ENCODE measurements at regions not wholly inside any gene's neighbourhood (a gene's known extent, or its start where the extent isn't known, plus 50 kb on each side); places are given as distances from the start of the nearest gene placed in this dataset.

DNA sequence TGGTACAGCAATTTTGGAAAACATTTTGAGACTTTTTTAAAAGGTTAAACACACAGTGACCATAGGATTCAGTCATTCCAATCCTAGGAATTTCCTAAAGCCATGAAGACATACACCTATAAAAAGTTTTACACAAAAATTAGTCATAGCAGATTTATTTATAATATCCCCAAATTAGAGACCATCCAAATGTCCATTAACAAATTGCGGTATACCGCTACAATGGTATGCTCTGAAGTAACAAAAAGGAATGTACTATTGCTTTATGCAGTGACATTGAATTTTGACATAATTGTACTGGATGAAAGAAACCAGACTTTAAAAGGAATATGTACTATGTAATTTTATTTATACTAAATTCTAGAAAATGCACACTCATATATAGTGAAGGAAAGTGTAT, 362.8 kb downstream of the HGF start (continued):
- no peak for TF ChIP-seq SP1 (CRISPR knock-in tag; conservative IDR thresholded peaks at IDR 0.05)
- TF ChIP-seq, protein P1, sequence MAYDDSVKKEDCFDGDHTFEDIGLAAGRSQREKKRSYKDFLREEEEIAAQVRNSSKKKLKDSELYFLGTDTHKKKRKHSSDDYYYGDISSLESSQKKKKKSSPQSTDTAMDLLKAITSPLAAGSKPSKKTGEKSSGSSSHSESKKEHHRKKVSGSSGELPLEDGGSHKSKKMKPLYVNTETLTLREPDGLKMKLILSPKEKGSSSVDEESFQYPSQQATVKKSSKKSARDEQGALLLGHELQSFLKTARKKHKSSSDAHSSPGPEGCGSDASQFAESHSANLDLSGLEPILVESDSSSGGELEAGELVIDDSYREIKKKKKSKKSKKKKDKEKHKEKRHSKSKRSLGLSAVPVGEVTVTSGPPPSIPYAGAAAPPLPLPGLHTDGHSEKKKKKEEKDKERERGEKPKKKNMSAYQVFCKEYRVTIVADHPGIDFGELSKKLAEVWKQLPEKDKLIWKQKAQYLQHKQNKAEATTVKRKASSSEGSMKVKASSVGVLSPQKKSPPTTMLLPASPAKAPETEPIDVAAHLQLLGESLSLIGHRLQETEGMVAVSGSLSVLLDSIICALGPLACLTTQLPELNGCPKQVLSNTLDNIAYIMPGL (CRISPR knock-in tag; IDR thresholded peaks at IDR 0.05), result no peak
- TF ChIP-seq ZNF416 (CRISPR knock-in tag; IDR thresholded peaks at IDR 0.05), result no peak

DNA sequence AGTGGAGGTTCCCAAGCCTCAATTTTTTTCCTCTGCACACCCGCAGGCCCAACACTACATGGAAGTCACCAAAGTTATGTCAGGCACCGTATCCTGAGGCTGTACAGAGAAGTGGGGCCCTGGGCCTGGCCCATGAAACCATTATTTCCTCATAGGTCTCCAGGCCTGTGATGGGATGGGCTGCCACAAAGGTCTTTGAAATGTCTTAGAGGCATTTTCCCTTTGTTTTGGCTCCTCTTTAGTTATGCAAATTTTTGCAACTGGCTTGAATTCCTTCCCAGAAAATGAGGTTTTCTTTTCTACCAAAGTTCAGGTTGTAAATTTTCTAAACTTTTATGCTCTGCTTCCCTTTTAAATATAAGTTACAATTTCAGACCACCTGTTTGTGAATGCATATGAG, 365.2 kb downstream of the HGF start:
- Mint-ChIP-seq H3K4me3 (no peak overlapping the region), H3K27ac (peak overlapping the region; percentile 63; the same call in 1 of the 2 replicates), H3K9me3 (peaks cover 25% of the 10 kb centered on the region), H3K36me3 (peaks cover 21% of the 10 kb centered on the region), H3K4me1 (peaks cover 5% of the 10 kb centered on the region), H3K27me3 (ENCODE audit: low read depth) (no peaks in the 10 kb centered on the region; the same call in 1 of the 2 replicates)
- DNase-seq (ENCODE audit: low spot score) (no peak), ATAC-seq (peak; percentile 78)
- CTCF ChIA-PET, result no interaction called here
- POLR2A ChIA-PET, result no interaction called here
- TF ChIP-seq MYBL2 (CRISPR knock-in tag; IDR thresholded peaks at IDR 0.05), result no peak

DNA sequence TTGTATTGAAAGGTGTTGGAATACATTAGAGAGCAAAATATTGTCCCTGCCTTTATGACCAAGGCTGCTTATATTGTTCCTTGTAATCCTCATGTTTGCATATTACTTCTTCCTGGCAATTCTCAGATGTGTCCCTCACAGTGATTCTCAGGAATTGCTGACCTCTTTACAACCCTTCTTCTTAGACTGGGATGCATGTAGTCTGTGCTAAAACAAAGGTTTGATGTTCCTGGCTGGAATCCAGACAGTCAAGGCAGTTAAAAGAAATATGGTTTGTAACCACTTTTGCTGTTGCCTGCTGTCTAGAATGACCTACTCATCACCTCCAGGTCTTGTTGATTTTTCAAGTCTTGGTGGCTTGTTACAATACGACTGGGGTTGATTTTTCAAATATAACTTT, 367.6 kb downstream of the HGF start:
- DNase-seq (ENCODE audit: low spot score) (no peak), ATAC-seq (no peak)
- ChIA-PET CTCF (no interaction called here), POLR2A (no interaction called here)
- Mint-ChIP-seq H3K36me3 (peaks cover 21% of the 10 kb centered on the region), H3K4me1 (peaks cover 5% of the 10 kb centered on the region), H3K27me3 (ENCODE audit: low read depth) (no peaks in the 10 kb centered on the region; the same call in 1 of the 2 replicates), H3K4me3 (no peak overlapping the region), H3K27ac (no peak overlapping the region), H3K9me3 (peaks cover 25% of the 10 kb centered on the region)
- no peak for TF ChIP-seq TEAD1 (CRISPR knock-in tag; IDR thresholded peaks at IDR 0.05)
- TF ChIP-seq, protein P2, sequence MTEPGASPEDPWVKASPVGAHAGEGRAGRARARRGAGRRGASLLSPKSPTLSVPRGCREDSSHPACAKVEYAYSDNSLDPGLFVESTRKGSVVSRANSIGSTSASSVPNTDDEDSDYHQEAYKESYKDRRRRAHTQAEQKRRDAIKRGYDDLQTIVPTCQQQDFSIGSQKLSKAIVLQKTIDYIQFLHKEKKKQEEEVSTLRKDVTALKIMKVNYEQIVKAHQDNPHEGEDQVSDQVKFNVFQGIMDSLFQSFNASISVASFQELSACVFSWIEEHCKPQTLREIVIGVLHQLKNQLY (CRISPR knock-in tag; IDR thresholded peaks at IDR 0.05), result no peak
- TF ChIP-seq TP53 (CRISPR knock-in tag; IDR thresholded peaks at IDR 0.05), result no peak
- TF ChIP-seq, protein P3, sequence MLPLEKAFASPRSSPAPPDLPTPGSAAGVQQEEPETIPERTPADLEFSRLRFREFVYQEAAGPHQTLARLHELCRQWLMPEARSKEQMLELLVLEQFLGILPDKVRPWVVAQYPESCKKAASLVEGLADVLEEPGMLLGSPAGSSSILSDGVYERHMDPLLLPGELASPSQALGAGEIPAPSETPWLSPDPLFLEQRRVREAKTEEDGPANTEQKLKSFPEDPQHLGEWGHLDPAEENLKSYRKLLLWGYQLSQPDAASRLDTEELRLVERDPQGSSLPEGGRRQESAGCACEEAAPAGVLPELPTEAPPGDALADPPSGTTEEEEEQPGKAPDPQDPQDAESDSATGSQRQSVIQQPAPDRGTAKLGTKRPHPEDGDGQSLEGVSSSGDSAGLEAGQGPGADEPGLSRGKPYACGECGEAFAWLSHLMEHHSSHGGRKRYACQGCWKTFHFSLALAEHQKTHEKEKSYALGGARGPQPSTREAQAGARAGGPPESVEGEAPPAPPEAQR (CRISPR knock-in tag; IDR thresholded peaks at IDR 0.05), result no peak
- TF ChIP-seq CREB1 (CRISPR knock-in tag; IDR thresholded peaks at IDR 0.05), result no peak
- TF ChIP-seq, protein P4, sequence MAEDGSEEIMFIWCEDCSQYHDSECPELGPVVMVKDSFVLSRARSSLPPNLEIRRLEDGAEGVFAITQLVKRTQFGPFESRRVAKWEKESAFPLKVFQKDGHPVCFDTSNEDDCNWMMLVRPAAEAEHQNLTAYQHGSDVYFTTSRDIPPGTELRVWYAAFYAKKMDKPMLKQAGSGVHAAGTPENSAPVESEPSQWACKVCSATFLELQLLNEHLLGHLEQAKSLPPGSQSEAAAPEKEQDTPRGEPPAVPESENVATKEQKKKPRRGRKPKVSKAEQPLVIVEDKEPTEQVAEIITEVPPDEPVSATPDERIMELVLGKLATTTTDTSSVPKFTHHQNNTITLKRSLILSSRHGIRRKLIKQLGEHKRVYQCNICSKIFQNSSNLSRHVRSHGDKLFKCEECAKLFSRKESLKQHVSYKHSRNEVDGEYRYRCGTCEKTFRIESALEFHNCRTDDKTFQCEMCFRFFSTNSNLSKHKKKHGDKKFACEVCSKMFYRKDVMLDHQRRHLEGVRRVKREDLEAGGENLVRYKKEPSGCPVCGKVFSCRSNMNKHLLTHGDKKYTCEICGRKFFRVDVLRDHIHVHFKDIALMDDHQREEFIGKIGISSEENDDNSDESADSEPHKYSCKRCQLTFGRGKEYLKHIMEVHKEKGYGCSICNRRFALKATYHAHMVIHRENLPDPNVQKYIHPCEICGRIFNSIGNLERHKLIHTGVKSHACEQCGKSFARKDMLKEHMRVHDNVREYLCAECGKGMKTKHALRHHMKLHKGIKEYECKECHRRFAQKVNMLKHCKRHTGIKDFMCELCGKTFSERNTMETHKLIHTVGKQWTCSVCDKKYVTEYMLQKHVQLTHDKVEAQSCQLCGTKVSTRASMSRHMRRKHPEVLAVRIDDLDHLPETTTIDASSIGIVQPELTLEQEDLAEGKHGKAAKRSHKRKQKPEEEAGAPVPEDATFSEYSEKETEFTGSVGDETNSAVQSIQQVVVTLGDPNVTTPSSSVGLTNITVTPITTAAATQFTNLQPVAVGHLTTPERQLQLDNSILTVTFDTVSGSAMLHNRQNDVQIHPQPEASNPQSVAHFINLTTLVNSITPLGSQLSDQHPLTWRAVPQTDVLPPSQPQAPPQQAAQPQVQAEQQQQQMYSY (CRISPR knock-in tag; IDR thresholded peaks at IDR 0.05), result no peak
- TF ChIP-seq, protein P5, sequence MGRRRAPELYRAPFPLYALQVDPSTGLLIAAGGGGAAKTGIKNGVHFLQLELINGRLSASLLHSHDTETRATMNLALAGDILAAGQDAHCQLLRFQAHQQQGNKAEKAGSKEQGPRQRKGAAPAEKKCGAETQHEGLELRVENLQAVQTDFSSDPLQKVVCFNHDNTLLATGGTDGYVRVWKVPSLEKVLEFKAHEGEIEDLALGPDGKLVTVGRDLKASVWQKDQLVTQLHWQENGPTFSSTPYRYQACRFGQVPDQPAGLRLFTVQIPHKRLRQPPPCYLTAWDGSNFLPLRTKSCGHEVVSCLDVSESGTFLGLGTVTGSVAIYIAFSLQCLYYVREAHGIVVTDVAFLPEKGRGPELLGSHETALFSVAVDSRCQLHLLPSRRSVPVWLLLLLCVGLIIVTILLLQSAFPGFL (CRISPR knock-in tag; IDR thresholded peaks at IDR 0.05; ENCODE audit: borderline replicate concordance), result no peak
- no peak for TF ChIP-seq ZNF423 (CRISPR knock-in tag; IDR thresholded peaks at IDR 0.05)
- no peak for TF ChIP-seq ZNF317 (CRISPR knock-in tag; IDR thresholded peaks at IDR 0.05; ENCODE audit: borderline replicate concordance, low read depth)
- TF ChIP-seq, protein P6, sequence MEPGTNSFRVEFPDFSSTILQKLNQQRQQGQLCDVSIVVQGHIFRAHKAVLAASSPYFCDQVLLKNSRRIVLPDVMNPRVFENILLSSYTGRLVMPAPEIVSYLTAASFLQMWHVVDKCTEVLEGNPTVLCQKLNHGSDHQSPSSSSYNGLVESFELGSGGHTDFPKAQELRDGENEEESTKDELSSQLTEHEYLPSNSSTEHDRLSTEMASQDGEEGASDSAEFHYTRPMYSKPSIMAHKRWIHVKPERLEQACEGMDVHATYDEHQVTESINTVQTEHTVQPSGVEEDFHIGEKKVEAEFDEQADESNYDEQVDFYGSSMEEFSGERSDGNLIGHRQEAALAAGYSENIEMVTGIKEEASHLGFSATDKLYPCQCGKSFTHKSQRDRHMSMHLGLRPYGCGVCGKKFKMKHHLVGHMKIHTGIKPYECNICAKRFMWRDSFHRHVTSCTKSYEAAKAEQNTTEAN (CRISPR knock-in tag; IDR thresholded peaks at IDR 0.05), result no peak
- TF ChIP-seq ZNF396 (CRISPR knock-in tag; IDR thresholded peaks at IDR 0.05; ENCODE audit: borderline replicate concordance), result no peak
- TF ChIP-seq GABPB1 (CRISPR knock-in tag; IDR thresholded peaks at IDR 0.05), result no peak
- TF ChIP-seq, protein P7, sequence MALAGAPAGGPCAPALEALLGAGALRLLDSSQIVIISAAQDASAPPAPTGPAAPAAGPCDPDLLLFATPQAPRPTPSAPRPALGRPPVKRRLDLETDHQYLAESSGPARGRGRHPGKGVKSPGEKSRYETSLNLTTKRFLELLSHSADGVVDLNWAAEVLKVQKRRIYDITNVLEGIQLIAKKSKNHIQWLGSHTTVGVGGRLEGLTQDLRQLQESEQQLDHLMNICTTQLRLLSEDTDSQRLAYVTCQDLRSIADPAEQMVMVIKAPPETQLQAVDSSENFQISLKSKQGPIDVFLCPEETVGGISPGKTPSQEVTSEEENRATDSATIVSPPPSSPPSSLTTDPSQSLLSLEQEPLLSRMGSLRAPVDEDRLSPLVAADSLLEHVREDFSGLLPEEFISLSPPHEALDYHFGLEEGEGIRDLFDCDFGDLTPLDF (CRISPR knock-in tag; IDR thresholded peaks at IDR 0.05), result no peak
- no peak for TF ChIP-seq TCF7 (CRISPR knock-in tag; IDR thresholded peaks at IDR 0.05; ENCODE audit: low read depth)
- TF ChIP-seq MYBL2 (CRISPR knock-in tag; IDR thresholded peaks at IDR 0.05), result no peak
- TF ChIP-seq JAZF1 (CRISPR knock-in tag; IDR thresholded peaks at IDR 0.05), result no peak
- TF ChIP-seq, protein P8, sequence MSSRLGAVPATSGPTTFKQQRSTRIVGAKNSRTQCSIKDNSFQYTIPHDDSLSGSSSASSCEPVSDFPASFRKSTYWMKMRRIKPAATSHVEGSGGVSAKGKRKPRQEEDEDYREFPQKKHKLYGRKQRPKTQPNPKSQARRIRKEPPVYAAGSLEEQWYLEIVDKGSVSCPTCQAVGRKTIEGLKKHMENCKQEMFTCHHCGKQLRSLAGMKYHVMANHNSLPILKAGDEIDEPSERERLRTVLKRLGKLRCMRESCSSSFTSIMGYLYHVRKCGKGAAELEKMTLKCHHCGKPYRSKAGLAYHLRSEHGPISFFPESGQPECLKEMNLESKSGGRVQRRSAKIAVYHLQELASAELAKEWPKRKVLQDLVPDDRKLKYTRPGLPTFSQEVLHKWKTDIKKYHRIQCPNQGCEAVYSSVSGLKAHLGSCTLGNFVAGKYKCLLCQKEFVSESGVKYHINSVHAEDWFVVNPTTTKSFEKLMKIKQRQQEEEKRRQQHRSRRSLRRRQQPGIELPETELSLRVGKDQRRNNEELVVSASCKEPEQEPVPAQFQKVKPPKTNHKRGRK (CRISPR knock-in tag; IDR thresholded peaks at IDR 0.05; ENCODE audit: borderline replicate concordance), result no peak
- no peak for TF ChIP-seq NFE2L1 (CRISPR knock-in tag; IDR thresholded peaks at IDR 0.05)
